HepG2 (cell line): ENCODE measurements at regions not wholly inside any gene's neighbourhood (a gene's known extent, or its start where the extent isn't known, plus 50 kb on each side); places are given as distances from the start of the nearest gene placed in this dataset.
A peak's percentile ranks its signal among the peaks of the same experiment; 100 is the strongest.

ENCODE experiments used
- ATAC-seq: fragments of 200-7000 bp; cut with Tn5 transposase; 3 replicates; pipeline ENCODE4 v1.9.1; 2020; ENCODE audit warnings: mild to moderate bottlenecking, moderate library complexity
- BruUV-seq: library from RNA; stranded (reverse); fragments of 400-500 nt; replicated peaks from 2 replicates; lab custom pipeline; 2021; lab: Mats Ljungman, UMichigan
- CTCF ChIA-PET: fragments of 300-600 bp; formaldehyde crosslinking; extraction: SDS; loops from one replicate; lab custom pipeline; 2021; ENCODE audit warnings: low total read pairs, inconsistent platforms, low intra/inter-chr PET ratio; lab: Yijun Ruan, JAX
- POLR2A ChIA-PET: fragments of 350-600 bp; sonication (Branson Sonifier 250); formaldehyde crosslinking; loops from one replicate; lab custom pipeline; 2020; ENCODE audit warnings: antibody characterized with exemption, inconsistent platforms; lab: Yijun Ruan, JAX
- DNase-seq: peaks from one replicate; pipeline ENCODE4 v3.0.0-alpha.2; 2015; ENCODE audit warnings: low spot score
- FAIRE-seq: peaks from 3 replicates; lab custom pipeline; 2011; peaks lifted over from hg19 to GRCh38; lab: Jason Lieb, UNC
- H2AFZ ChIP-seq: one replicate; pipeline ENCODE4 v1.6.1; 2011; ENCODE audit warnings: low read length, inconsistent platforms
- H3K27ac ChIP-seq: fragments of 300-600 bp; 3 replicates; pipeline ENCODE4 v1.8.0; 2011; ENCODE audit warnings: mixed run types, mild to moderate bottlenecking, mixed read lengths, low read length, inconsistent platforms; ENCODE audit not compliant: insufficient read depth; ENCODE audit errors: extremely low read length
- H3K27me3 ChIP-seq, 2 experiments: fragments of 200-600 bp in 1 of 2; 2 replicates in 1 of 2; 3 replicates in 1 of 2; pipeline versions ENCODE4 v1.6.0 to v1.8.0; 2011; ENCODE audit warnings: low read length in 2 of 2, mild to moderate bottlenecking in 2 of 2, moderate library complexity in 2 of 2, inconsistent platforms in 1 of 2; ENCODE audit not compliant: insufficient read depth in 2 of 2, control insufficient read depth in 1 of 2
- H3K36me3 ChIP-seq, 2 experiments: fragments of 200-600 bp in 1 of 2; replicated peaks in 1 of 2; 2 replicates in 1 of 2; 3 replicates in 1 of 2; pipeline versions ENCODE4 v1.5.1 to v1.8.0; 2011; ENCODE audit warnings: low read length in 2 of 2, inconsistent platforms in 1 of 2; ENCODE audit not compliant: insufficient read depth in 2 of 2, control insufficient read depth in 1 of 2
- H3K4me1 ChIP-seq: 2 replicates; pipeline ENCODE4 v1.5.1; 2012; ENCODE audit warnings: low read length, inconsistent platforms; ENCODE audit not compliant: insufficient read depth
- H3K4me2 ChIP-seq: 2 replicates; pipeline ENCODE4 v1.6.0; 2011; ENCODE audit warnings: low read depth, low read length, inconsistent platforms
- H3K4me3 ChIP-seq, 3 experiments: fragments of 200-600 bp in 1 of 3; sonication (generic), shearing (Covaris generic) in 1 of 3; replicated peaks in 1 of 3; 2 replicates each; pipeline ENCODE4 v1.5.1; 2011 to 2016; ENCODE audit warnings: low read length in 3 of 3, inconsistent platforms in 2 of 3, low read depth in 2 of 3, mild to moderate bottlenecking in 2 of 3, control low read depth in 1 of 3, mixed read lengths in 1 of 3; ENCODE audit not compliant: insufficient read depth in 1 of 3
- H3K79me2 ChIP-seq: one replicate; pipeline ENCODE4 v1.6.1; 2011; ENCODE audit warnings: low read length, inconsistent platforms; ENCODE audit not compliant: insufficient read depth
- H3K9ac ChIP-seq: 2 replicates; pipeline ENCODE4 v1.6.0; 2011; ENCODE audit warnings: mild to moderate bottlenecking, low read depth, low read length, inconsistent platforms; ENCODE audit not compliant: insufficient read depth
- H3K9me3 ChIP-seq: 2 replicates; pipeline ENCODE4 v1.5.1; 2012; ENCODE audit warnings: mild to moderate bottlenecking, low read length
- H4K20me1 ChIP-seq: 2 replicates; pipeline ENCODE4 v1.6.0; 2011; ENCODE audit warnings: inconsistent platforms, mild to moderate bottlenecking, low read length, moderate library complexity; ENCODE audit not compliant: insufficient read depth
- CBX2 ChIP-seq, 2 experiments: fragments of 200-600 bp in 1 of 2; sonication (generic); formaldehyde crosslinking in 1 of 2; IDR thresholded peaks; 2 replicates each; pipeline versions ENCODE4 v1.7.0 to v1.8.1; 2018 to 2022; ENCODE audit warnings: low read depth in 2 of 2, low read length in 1 of 2, mild to moderate bottlenecking in 1 of 2, missing genetic modification reagents in 1 of 2
- HDAC6 ChIP-seq: fragments of 200-600 bp; sonication (generic); IDR thresholded peaks from 2 replicates; pipeline ENCODE4 v1.7.0; 2017; ENCODE audit warnings: mild to moderate bottlenecking, antibody characterized with exemption, low read length, low read depth
- MEF2D ChIP-seq: sonication (generic); formaldehyde crosslinking; IDR thresholded peaks from 2 replicates; pipeline ENCODE4 v1.5.1; 2020; ENCODE audit warnings: mild to moderate bottlenecking, missing genetic modification reagents
- NCOA1 ChIP-seq: sonication (generic); formaldehyde crosslinking; IDR thresholded peaks from 2 replicates; pipeline ENCODE4 v1.9.0; 2021; ENCODE audit warnings: missing genetic modification reagents
- ZNF367 ChIP-seq: sonication (generic); formaldehyde crosslinking; IDR thresholded peaks from 2 replicates; pipeline ENCODE4 v1.4.0; 2020; ENCODE audit warnings: missing genetic modification reagents, borderline replicate concordance
- ZNF549 ChIP-seq: sonication (generic); formaldehyde crosslinking; IDR thresholded peaks from 2 replicates; pipeline ENCODE4 v1.5.0; 2020; ENCODE audit warnings: missing genetic modification reagents
- ZSCAN29 ChIP-seq: sonication (generic); formaldehyde crosslinking; conservative IDR thresholded peaks from 2 replicates; pipeline ENCODE4 v1.4.0; 2020; ENCODE audit warnings: mild to moderate bottlenecking, missing genetic modification reagents
- WGBS: methylation state at CpG from one replicate; pipeline ENCODE4 v1.1.6; 2017; ENCODE audit warnings: low lambda C conversion rate; 5-methylcytosine and 5-hydroxymethylcytosine counted together
- in situ Hi-C: cut with HindIII; loops from 2 replicates; pipeline ENCODE4 v1.10.0; 2017; ENCODE audit warnings: low pct_unique_long_range_greater_than_20kb; ENCODE audit not compliant: extremely low pct_ligation_motif_present
- intact Hi-C: fragments of 100-400 bp; cut with micrococcal nuclease; formaldehyde crosslinking; loops from one replicate; pipeline ENCODE4 v1.10.0; 2022; ENCODE audit not compliant: unreplicated experiment
- TF ChIP-seq, protein P1 (sequence below): sonication (generic); formaldehyde crosslinking; IDR thresholded peaks from 2 replicates; pipeline ENCODE4 v1.4.0; 2020; ENCODE audit warnings: missing genetic modification reagents
- TF ChIP-seq, protein P2 (sequence below): sonication (generic); formaldehyde crosslinking; IDR thresholded peaks from 2 replicates; pipeline ENCODE4 v1.4.0; 2020; ENCODE audit warnings: missing genetic modification reagents
- TF ChIP-seq, protein P3 (sequence below): IDR thresholded peaks from 2 replicates; pipeline ENCODE4 v1.6.1; 2016; ENCODE audit warnings: missing compliant biosample characterization, missing genetic modification reagents, borderline replicate concordance
- TF ChIP-seq, protein P4 (sequence below): sonication (generic); formaldehyde crosslinking; conservative IDR thresholded peaks from 2 replicates; pipeline ENCODE4 v1.8.0; 2022; ENCODE audit warnings: mild to moderate bottlenecking, moderate library complexity, missing genetic modification reagents
- TF ChIP-seq, protein P5 (sequence below): sonication (generic); formaldehyde crosslinking; IDR thresholded peaks from 2 replicates; pipeline ENCODE4 v1.9.0; 2021; ENCODE audit warnings: missing genetic modification reagents, borderline replicate concordance

DNA sequence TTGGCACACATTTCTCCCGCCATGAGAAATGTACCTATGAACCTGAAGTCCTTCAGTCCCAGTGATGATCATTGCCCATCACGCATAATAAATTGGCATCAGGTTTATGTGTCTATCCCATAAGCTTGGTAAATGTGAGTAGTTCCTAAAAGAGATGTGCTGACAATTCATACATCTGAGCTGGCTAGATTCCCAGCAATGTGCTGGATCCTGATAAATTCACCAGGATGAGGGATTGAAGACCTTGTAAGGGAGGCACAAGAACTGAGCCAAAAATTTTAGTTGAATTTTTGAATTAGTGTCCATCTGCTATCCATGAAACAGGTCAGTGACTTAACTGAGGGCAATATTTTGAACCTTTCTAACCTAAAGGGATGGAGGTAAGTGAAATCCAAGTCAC is 267.9 kb upstream of the CITED2 start (continued):
- TF ChIP-seq, protein P1, sequence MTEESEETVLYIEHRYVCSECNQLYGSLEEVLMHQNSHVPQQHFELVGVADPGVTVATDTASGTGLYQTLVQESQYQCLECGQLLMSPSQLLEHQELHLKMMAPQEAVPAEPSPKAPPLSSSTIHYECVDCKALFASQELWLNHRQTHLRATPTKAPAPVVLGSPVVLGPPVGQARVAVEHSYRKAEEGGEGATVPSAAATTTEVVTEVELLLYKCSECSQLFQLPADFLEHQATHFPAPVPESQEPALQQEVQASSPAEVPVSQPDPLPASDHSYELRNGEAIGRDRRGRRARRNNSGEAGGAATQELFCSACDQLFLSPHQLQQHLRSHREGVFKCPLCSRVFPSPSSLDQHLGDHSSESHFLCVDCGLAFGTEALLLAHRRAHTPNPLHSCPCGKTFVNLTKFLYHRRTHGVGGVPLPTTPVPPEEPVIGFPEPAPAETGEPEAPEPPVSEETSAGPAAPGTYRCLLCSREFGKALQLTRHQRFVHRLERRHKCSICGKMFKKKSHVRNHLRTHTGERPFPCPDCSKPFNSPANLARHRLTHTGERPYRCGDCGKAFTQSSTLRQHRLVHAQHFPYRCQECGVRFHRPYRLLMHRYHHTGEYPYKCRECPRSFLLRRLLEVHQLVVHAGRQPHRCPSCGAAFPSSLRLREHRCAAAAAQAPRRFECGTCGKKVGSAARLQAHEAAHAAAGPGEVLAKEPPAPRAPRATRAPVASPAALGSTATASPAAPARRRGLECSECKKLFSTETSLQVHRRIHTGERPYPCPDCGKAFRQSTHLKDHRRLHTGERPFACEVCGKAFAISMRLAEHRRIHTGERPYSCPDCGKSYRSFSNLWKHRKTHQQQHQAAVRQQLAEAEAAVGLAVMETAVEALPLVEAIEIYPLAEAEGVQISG (CRISPR knock-in tag), result no peak
- TF ChIP-seq, protein P2, sequence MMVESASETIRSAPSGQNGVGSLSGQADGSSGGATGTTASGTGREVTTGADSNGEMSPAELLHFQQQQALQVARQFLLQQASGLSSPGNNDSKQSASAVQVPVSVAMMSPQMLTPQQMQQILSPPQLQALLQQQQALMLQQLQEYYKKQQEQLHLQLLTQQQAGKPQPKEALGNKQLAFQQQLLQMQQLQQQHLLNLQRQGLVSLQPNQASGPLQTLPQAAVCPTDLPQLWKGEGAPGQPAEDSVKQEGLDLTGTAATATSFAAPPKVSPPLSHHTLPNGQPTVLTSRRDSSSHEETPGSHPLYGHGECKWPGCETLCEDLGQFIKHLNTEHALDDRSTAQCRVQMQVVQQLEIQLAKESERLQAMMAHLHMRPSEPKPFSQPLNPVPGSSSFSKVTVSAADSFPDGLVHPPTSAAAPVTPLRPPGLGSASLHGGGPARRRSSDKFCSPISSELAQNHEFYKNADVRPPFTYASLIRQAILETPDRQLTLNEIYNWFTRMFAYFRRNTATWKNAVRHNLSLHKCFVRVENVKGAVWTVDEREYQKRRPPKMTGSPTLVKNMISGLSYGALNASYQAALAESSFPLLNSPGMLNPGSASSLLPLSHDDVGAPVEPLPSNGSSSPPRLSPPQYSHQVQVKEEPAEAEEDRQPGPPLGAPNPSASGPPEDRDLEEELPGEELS, result no peak
- TF ChIP-seq ZNF367 (CRISPR knock-in tag) (no peak), CBX2 (IDR thresholded peaks at IDR 0.05; ENCODE audit: low read depth, low read length) (no peak), CBX2 (CRISPR knock-in tag; IDR thresholded peaks at IDR 0.05; ENCODE audit: low read depth) (no peak), ZNF549 (CRISPR knock-in tag) (no peak)

DNA sequence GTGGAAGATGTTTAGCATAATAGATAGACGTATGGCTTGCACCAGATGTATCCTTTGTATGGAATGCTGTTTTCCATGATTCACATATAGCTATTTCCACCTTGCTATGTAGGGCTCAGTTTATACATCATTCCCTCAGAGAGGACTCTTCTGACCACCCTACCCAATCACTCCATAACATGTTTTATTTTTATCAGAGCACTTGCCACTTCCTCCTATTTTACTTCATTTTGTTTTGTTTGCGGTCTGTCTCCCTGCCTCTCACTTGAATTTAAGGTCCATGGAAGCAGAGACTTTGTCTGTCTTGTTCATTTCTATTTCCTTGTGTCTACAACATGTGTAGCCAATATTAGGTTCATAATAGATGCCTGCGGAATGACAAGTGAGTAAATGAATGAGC is 266.9 kb upstream of the CITED2 start:
- Histone ChIP-seq H3K27ac (no peak overlapping the region), H3K4me2 (no peak overlapping the region), H3K27me3 (no peaks in the 10 kb centered on the region), H3K4me3 (no peak overlapping the region), H3K9me3 (no peaks in the 10 kb centered on the region), H2AFZ (no peak overlapping the region), H3K9ac (no peak overlapping the region), H3K4me1 (no peaks in the 10 kb centered on the region), H3K79me2 (no peaks in the 10 kb centered on the region), H4K20me1 (no peaks in the 10 kb centered on the region), H3K36me3 (no peaks in the 10 kb centered on the region)
- in situ Hi-C loops (no loop called here), intact Hi-C loops (no loop called here)
- ATAC-seq (no peak), FAIRE-seq (peak; percentile 30), DNase-seq (no peak)
- ChIA-PET POLR2A (no interaction called here), CTCF (no interaction called here)
- BruUV-seq, result no TSS peak
- WGBS, result 75% methylated on average over 3 of the region's 3 CpGs
- TF ChIP-seq NCOA1 (CRISPR knock-in tag) (no peak), MEF2D (no peak), HDAC6 (no peak), ZSCAN29 (CRISPR knock-in tag) (no peak)
- TF ChIP-seq, protein P3, sequence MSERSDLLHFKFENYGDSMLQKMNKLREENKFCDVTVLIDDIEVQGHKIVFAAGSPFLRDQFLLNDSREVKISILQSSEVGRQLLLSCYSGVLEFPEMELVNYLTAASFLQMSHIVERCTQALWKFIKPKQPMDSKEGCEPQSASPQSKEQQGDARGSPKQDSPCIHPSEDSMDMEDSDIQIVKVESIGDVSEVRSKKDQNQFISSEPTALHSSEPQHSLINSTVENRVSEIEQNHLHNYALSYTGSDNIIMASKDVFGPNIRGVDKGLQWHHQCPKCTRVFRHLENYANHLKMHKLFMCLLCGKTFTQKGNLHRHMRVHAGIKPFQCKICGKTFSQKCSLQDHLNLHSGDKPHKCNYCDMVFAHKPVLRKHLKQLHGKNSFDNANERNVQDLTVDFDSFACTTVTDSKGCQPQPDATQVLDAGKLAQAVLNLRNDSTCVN (CRISPR knock-in tag), result no peak
- TF ChIP-seq, protein P4, sequence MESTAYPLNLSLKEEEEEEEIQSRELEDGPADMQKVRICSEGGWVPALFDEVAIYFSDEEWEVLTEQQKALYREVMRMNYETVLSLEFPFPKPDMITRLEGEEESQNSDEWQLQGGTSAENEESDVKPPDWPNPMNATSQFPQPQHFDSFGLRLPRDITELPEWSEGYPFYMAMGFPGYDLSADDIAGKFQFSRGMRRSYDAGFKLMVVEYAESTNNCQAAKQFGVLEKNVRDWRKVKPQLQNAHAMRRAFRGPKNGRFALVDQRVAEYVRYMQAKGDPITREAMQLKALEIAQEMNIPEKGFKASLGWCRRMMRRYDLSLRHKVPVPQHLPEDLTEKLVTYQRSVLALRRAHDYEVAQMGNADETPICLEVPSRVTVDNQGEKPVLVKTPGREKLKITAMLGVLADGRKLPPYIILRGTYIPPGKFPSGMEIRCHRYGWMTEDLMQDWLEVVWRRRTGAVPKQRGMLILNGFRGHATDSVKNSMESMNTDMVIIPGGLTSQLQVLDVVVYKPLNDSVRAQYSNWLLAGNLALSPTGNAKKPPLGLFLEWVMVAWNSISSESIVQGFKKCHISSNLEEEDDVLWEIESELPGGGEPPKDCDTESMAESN (CRISPR knock-in tag), result no peak
- TF ChIP-seq, protein P5, sequence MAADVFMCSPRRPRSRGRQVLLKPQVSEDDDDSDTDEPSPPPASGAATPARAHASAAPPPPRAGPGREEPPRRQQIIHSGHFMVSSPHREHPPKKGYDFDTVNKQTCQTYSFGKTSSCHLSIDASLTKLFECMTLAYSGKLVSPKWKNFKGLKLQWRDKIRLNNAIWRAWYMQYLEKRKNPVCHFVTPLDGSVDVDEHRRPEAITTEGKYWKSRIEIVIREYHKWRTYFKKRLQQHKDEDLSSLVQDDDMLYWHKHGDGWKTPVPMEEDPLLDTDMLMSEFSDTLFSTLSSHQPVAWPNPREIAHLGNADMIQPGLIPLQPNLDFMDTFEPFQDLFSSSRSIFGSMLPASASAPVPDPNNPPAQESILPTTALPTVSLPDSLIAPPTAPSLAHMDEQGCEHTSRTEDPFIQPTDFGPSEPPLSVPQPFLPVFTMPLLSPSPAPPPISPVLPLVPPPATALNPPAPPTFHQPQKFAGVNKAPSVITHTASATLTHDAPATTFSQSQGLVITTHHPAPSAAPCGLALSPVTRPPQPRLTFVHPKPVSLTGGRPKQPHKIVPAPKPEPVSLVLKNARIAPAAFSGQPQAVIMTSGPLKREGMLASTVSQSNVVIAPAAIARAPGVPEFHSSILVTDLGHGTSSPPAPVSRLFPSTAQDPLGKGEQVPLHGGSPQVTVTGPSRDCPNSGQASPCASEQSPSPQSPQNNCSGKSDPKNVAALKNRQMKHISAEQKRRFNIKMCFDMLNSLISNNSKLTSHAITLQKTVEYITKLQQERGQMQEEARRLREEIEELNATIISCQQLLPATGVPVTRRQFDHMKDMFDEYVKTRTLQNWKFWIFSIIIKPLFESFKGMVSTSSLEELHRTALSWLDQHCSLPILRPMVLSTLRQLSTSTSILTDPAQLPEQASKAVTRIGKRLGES (CRISPR knock-in tag), result no peak
